ENCODE measurements at regions not wholly inside any gene's neighbourhood (a gene's known extent, or its start where the extent isn't known, plus 50 kb on each side); places are given as distances from the start of the nearest gene placed in this dataset.

DNA sequence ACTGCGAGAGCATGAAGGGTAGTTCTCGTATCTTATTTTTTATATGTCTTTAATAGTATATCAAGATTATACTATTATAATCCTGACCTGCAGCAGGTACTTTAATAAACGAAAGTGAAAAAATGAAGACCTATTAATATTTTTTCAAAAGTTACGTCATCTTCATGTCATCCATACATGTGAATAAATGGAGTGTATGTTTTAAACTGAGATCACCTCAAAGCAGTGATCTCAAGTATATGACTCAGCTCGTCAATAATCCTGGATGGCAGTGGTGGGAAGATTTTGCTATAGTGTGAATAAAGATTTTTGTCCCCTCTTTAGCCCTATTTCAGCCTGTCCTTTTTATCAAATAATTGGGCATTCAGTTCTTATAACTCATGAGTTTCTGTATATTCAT is 166.3 kb upstream of the FBXO11 start:
- H3K4me2 ChIP-seq (ENCODE audit: low read depth, low read length, poor library complexity, severe bottlenecking) = no peak overlapping the region
- no peaks in the 10 kb centered on the region for H3K4me1 ChIP-seq (ENCODE audit: insufficient read depth, low read length, poor library complexity, severe bottlenecking)
- no peak for TF ChIP-seq EZH2phosphoT487 (IDR thresholded peaks at IDR 0.05; ENCODE audit: borderline replicate concordance)
- TF ChIP-seq, protein P1, sequence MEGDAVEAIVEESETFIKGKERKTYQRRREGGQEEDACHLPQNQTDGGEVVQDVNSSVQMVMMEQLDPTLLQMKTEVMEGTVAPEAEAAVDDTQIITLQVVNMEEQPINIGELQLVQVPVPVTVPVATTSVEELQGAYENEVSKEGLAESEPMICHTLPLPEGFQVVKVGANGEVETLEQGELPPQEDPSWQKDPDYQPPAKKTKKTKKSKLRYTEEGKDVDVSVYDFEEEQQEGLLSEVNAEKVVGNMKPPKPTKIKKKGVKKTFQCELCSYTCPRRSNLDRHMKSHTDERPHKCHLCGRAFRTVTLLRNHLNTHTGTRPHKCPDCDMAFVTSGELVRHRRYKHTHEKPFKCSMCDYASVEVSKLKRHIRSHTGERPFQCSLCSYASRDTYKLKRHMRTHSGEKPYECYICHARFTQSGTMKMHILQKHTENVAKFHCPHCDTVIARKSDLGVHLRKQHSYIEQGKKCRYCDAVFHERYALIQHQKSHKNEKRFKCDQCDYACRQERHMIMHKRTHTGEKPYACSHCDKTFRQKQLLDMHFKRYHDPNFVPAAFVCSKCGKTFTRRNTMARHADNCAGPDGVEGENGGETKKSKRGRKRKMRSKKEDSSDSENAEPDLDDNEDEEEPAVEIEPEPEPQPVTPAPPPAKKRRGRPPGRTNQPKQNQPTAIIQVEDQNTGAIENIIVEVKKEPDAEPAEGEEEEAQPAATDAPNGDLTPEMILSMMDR (conservative IDR thresholded peaks at IDR 0.05; ENCODE audit: low read length) = no peak
- no peak overlapping the region for H3K4me3 ChIP-seq (ENCODE audit: low read length, poor library complexity, severe bottlenecking)
- H3K27me3 ChIP-seq (ENCODE audit: insufficient read depth, low read length, poor library complexity, severe bottlenecking) = no peaks in the 10 kb centered on the region
- H3K79me2 ChIP-seq (ENCODE audit: insufficient read depth, low read length) = no peaks in the 10 kb centered on the region
- no peaks in the 10 kb centered on the region for H3K36me3 ChIP-seq (ENCODE audit: insufficient read depth, low read length)
- H3K9me3 ChIP-seq (ENCODE audit: insufficient read depth, low read depth, low read length) = no peaks in the 10 kb centered on the region
- H3K9ac ChIP-seq (ENCODE audit: low read depth, low read length, poor library complexity, severe bottlenecking) = no peak overlapping the region
- no peaks in the 10 kb centered on the region for H4K20me1 ChIP-seq (ENCODE audit: insufficient read depth, low read length, poor library complexity, severe bottlenecking)
- no peaks in the 10 kb centered on the region for H3F3A ChIP-seq (ENCODE audit: low read depth)
- no peak overlapping the region for H2AFZ ChIP-seq (ENCODE audit: low read length)
- no peaks in the 10 kb centered on the region for H3K9me2 ChIP-seq (replicated peaks; ENCODE audit: low read depth, low read length)

GRCh38 chr2:48075631-48076030 is 169.3 kb upstream of the FBXO11 start:
- H3K4me2 ChIP-seq (ENCODE audit: low read depth, low read length, poor library complexity, severe bottlenecking) = no peak overlapping the region
- H2AFZ ChIP-seq (ENCODE audit: low read length) = no peak overlapping the region
- H3K9me2 ChIP-seq (replicated peaks; ENCODE audit: low read depth, low read length) = no peaks in the 10 kb centered on the region
- no peaks in the 10 kb centered on the region for H3K4me1 ChIP-seq (ENCODE audit: insufficient read depth, low read length, poor library complexity, severe bottlenecking)
- H4K20me1 ChIP-seq (ENCODE audit: insufficient read depth, low read length, poor library complexity, severe bottlenecking) = no peaks in the 10 kb centered on the region
- H3F3A ChIP-seq (ENCODE audit: low read depth) = no peaks in the 10 kb centered on the region
- no peaks in the 10 kb centered on the region for H3K36me3 ChIP-seq (ENCODE audit: insufficient read depth, low read length)
- H3K27me3 ChIP-seq (ENCODE audit: insufficient read depth, low read length, poor library complexity, severe bottlenecking) = no peaks in the 10 kb centered on the region
- H3K79me2 ChIP-seq (ENCODE audit: insufficient read depth, low read length) = no peaks in the 10 kb centered on the region
- no peaks in the 10 kb centered on the region for H3K9me3 ChIP-seq (ENCODE audit: insufficient read depth, low read depth, low read length)
- H3K4me3 ChIP-seq (ENCODE audit: low read length, poor library complexity, severe bottlenecking) = no peak overlapping the region
- TF ChIP-seq, protein P1 (conservative IDR thresholded peaks at IDR 0.05; ENCODE audit: low read length) = no peak
- no peak for TF ChIP-seq EZH2phosphoT487 (IDR thresholded peaks at IDR 0.05; ENCODE audit: borderline replicate concordance)
- no peak overlapping the region for H3K9ac ChIP-seq (ENCODE audit: low read depth, low read length, poor library complexity, severe bottlenecking)

- Histone ChIP-seq H3K9me3 (ENCODE audit: insufficient read depth, low read depth, low read length) (no peaks in the 10 kb centered on the region), H3K9ac (ENCODE audit: low read depth, low read length, poor library complexity, severe bottlenecking) (no peak overlapping the region), H3K4me1 (ENCODE audit: insufficient read depth, low read length, poor library complexity, severe bottlenecking) (no peaks in the 10 kb centered on the region)
Observed at GRCh38 chr2:48080534-48081316, 174.4 kb upstream of the FBXO11 start.

More at GRCh38 chr2:48080534-48081316, 174.4 kb upstream of the FBXO11 start:
- no peaks in the 10 kb centered on the region for H3K27me3 ChIP-seq (ENCODE audit: insufficient read depth, low read length, poor library complexity, severe bottlenecking)
- no peaks in the 10 kb centered on the region for H4K20me1 ChIP-seq (ENCODE audit: insufficient read depth, low read length, poor library complexity, severe bottlenecking)
- H3K36me3 ChIP-seq (ENCODE audit: insufficient read depth, low read length) = no peaks in the 10 kb centered on the region
- H3K4me3 ChIP-seq (ENCODE audit: low read length, poor library complexity, severe bottlenecking) = no peak overlapping the region
- H3K9me2 ChIP-seq (replicated peaks; ENCODE audit: low read depth, low read length) = no peaks in the 10 kb centered on the region
- no peak overlapping the region for H3K4me2 ChIP-seq (ENCODE audit: low read depth, low read length, poor library complexity, severe bottlenecking)
- no peaks in the 10 kb centered on the region for H3F3A ChIP-seq (ENCODE audit: low read depth)
- H3K79me2 ChIP-seq (ENCODE audit: insufficient read depth, low read length) = no peaks in the 10 kb centered on the region
- TF ChIP-seq, protein P1 (conservative IDR thresholded peaks at IDR 0.05; ENCODE audit: low read length) = no peak; the same call in 1 of the 2 replicates
- no peak for TF ChIP-seq EZH2phosphoT487 (IDR thresholded peaks at IDR 0.05; ENCODE audit: borderline replicate concordance)
- H2AFZ ChIP-seq (ENCODE audit: low read length) = no peak overlapping the region
